ENCODE measurements at regions not wholly inside any gene's neighbourhood (a gene's known extent, or its start where the extent isn't known, plus 50 kb on each side); places are given as distances from the start of the nearest gene placed in this dataset.

- TF ChIP-seq TAF1 (IDR thresholded peaks at IDR 0.05; ENCODE audit: borderline replicate concordance, insufficient read depth, low read length) (no peak), POLR2AphosphoS5 (IDR thresholded peaks at IDR 0.05; ENCODE audit: low read depth, low read length) (no peak), REST (IDR thresholded peaks at IDR 0.05; ENCODE audit: insufficient read depth in 1 of 2, low read depth in 2 of 2, low read length in 2 of 2) (no peak), SIN3A (IDR thresholded peaks at IDR 0.05; ENCODE audit: borderline replicate concordance, insufficient read depth, low read length) (no peak)
Measured at GRCh38 chr9:106669835-106670234, 193.1 kb upstream of the ZNF462 start.

All from PFSK-1 (cell line).